Naive B cell (primary cell): ENCODE measurements at regions not wholly inside any gene's neighbourhood (a gene's known extent, or its start where the extent isn't known, plus 50 kb on each side); places are given as distances from the start of the nearest gene placed in this dataset.
A peak's percentile ranks its signal among the peaks of the same experiment; 100 is the strongest.

Source experiments
- ATAC-seq, 2 donors: fragments of 150-1000 bp; cut with Tn5 transposase; 2 replicates each; pipeline ENCODE4 v1.10.0; 2021; ENCODE audit warnings: low read depth in 2 of 2, mild to moderate bottlenecking in 2 of 2, moderate library complexity in 2 of 2
- DNase-seq: peaks from one replicate; pipeline ENCODE4 v3.0.0; 2022
- H3K27ac Mint-ChIP-seq, 6 donors: one replicate each; pipeline ENCODE4 v1.8.0; 2020 to 2022; ENCODE audit warnings: mild to moderate bottlenecking in 6 of 6, mixed read lengths in 6 of 6, moderate library complexity in 5 of 6, inconsistent platforms in 2 of 6
- H3K27me3 Mint-ChIP-seq, 3 donors: one replicate each; pipeline ENCODE4 v1.8.0; 2021 to 2022; ENCODE audit warnings: mixed read lengths in 3 of 3, mild to moderate bottlenecking in 1 of 3
- H3K36me3 Mint-ChIP-seq, 2 donors: one replicate each; pipeline ENCODE4 v1.8.0; 2020 to 2022; ENCODE audit warnings: mixed read lengths in 2 of 2, inconsistent platforms in 1 of 2, mild to moderate bottlenecking in 1 of 2
- H3K4me1 Mint-ChIP-seq, 3 donors: one replicate each; pipeline ENCODE4 v1.8.0; 2020 to 2022; ENCODE audit warnings: mixed read lengths in 3 of 3, inconsistent platforms in 1 of 3, mild to moderate bottlenecking in 1 of 3, moderate library complexity in 1 of 3
- H3K4me3 Mint-ChIP-seq, 8 donors: one replicate each; pipeline ENCODE4 v1.8.0; 2020 to 2022; ENCODE audit warnings: mild to moderate bottlenecking in 8 of 8, mixed read lengths in 8 of 8, moderate library complexity in 8 of 8, inconsistent platforms in 2 of 8
- H3K9me3 Mint-ChIP-seq, 7 donors: one replicate each; pipeline ENCODE4 v1.8.0; 2020 to 2022; ENCODE audit warnings: mixed read lengths in 7 of 7, mild to moderate bottlenecking in 5 of 7, inconsistent platforms in 2 of 7, moderate library complexity in 1 of 7

DNA sequence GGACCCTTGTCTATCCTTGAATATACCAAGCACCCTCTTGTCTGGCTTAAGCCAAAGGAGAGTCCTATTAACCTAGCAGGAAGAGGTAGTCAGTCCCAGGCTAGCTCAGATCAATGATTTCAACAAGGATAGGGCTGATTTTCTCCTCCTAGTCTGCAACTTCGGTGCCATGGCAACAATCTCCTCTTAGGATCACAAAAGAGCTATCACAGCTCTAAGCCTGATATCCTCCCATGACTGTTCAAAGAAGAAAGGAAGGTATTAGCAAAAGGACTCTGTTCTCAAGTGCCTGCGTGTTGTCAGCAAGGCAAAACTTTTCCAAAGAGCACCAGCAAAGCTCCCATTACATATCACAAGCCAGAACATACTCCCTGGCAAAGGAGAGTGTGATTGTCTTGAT is 58.7 kb upstream of the DDX18 start:
- Mint-ChIP-seq H3K4me3 (no peak overlapping the region), H3K27ac (peak overlapping the region in 1 of 6 donors; percentile 5), H3K27me3 (peaks cover 0 to 11% (median 5%) of the 10 kb centered on the region in 3 donors), H3K36me3 (no peaks in the 10 kb centered on the region), H3K4me1 (no peaks in the 10 kb centered on the region), H3K9me3 (peaks cover 0 to 22% (median 10%) of the 10 kb centered on the region in 7 donors)
- DNase-seq (no peak), ATAC-seq (no peak)

DNA sequence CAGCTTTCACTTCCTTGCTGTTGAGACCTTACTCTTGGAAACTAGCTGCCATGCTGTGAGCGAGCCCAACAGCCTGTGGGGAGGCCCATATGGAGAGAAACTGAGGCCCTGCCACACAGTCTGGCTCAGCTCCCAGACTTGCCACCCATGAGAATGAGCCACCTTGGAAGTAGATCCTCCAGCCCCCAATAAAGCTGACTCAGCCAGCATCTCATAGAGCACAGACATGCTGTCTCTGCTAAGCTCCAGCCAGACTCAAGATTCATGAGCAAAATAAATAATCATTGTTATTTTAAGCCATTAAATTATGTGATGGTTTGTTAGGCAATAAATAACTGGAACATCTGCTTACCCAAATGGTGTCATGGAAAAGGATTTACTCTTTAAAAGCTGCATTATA is 53.6 kb upstream of the DDX18 start:
- no peak for ATAC-seq
- H3K36me3 Mint-ChIP-seq = no peaks in the 10 kb centered on the region
- no peak overlapping the region for H3K27ac Mint-ChIP-seq
- no peak for DNase-seq
- peaks cover 0 to 12% (median 11%) of the 10 kb centered on the region in 3 donors for H3K27me3 Mint-ChIP-seq
- peaks cover 0 to 5% (median 0%) of the 10 kb centered on the region in 7 donors for H3K9me3 Mint-ChIP-seq
- H3K4me3 Mint-ChIP-seq = no peak overlapping the region
- H3K4me1 Mint-ChIP-seq = no peaks in the 10 kb centered on the region

DNA sequence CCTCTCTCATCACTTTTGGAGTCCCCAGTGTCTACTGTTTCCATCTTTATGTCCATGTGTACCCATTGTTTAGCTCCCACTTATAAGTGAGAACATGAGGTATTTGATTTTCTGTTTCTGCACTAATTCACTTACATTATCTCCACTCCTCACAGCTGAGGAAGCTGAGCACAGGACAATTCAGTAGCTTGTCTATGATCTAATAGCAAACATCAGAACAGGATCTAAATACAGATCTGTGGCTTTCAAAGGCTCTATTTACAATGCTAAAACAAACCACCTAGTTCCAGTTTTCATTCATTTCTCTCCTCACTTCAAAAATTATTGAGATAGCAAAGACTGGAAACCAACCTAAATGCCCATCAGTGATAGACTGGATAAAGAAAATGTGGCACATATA is 52.0 kb upstream of the DDX18 start:
- Mint-ChIP-seq H3K4me1 (no peaks in the 10 kb centered on the region), H3K4me3 (no peak overlapping the region), H3K27ac (no peak overlapping the region), H3K9me3 (peaks cover 0 to 9% (median 0%) of the 10 kb centered on the region in 7 donors), H3K27me3 (peaks cover 0 to 7% (median 6%) of the 10 kb centered on the region in 3 donors), H3K36me3 (no peaks in the 10 kb centered on the region)
- ATAC-seq (no peak), DNase-seq (no peak)

DNA sequence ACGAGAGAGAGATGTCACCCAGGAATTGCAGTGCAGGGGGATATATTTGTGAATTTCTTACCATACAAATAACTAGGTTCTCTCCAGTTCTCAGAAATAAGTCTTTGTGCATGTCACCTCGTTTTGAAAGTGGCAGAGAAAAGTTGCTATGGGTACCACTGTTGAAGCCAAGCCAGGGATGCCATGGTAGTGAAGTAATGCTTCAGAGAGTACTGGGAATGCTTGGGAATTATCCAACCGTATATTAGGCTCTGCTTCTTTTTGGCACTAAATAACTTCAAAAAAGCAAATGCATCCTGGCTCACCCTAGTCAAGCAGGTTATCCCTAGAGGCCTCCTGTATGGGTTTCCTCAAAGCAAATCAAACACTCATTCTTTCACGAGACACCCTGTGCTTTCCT is 50.7 kb upstream of the DDX18 start:
- ATAC-seq (no peak), DNase-seq (no peak)
- H3K4me1 Mint-ChIP-seq = no peaks in the 10 kb centered on the region
- no peaks in the 10 kb centered on the region for H3K36me3 Mint-ChIP-seq
- H3K9me3 Mint-ChIP-seq = peaks cover 0 to 12% (median 2%) of the 10 kb centered on the region in 7 donors
- no peak overlapping the region for H3K27ac Mint-ChIP-seq
- H3K4me3 Mint-ChIP-seq = no peak overlapping the region
- H3K27me3 Mint-ChIP-seq = peaks cover 0 to 7% (median 7%) of the 10 kb centered on the region in 3 donors
